ENCODE measurements at regions not wholly inside any gene's neighbourhood (a gene's known extent, or its start where the extent isn't known, plus 50 kb on each side); places are given as distances from the start of the nearest gene placed in this dataset.

DNA sequence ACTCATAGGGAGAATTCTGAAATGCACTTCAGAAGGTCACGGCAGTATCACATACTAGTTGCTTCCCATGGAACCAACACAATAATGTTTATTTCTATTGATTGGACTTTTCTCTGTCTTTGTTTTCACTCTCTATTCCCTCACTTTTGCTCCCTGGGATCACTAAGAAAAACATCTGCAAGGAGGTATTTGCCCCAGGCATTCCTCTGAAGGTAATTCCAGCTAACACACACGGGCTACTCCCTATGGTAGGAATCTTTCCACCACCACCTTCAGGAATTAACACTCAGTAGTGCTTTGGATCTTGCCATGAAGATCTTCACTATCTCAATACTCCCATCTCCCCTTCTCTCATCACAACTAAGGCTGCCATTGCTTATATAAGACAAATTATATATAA lies 353.3 kb downstream of the DSC3 start:
- H3K4me1 ChIP-seq = no peaks in the 10 kb centered on the region
- DNase-seq (no peak), ATAC-seq (no peak)
- H3K9me3 ChIP-seq = no peaks in the 10 kb centered on the region
- no peak overlapping the region for H3K27ac ChIP-seq
- TF ChIP-seq POLR2A (IDR thresholded peaks at IDR 0.05) = no peak
- TF ChIP-seq, protein P1, sequence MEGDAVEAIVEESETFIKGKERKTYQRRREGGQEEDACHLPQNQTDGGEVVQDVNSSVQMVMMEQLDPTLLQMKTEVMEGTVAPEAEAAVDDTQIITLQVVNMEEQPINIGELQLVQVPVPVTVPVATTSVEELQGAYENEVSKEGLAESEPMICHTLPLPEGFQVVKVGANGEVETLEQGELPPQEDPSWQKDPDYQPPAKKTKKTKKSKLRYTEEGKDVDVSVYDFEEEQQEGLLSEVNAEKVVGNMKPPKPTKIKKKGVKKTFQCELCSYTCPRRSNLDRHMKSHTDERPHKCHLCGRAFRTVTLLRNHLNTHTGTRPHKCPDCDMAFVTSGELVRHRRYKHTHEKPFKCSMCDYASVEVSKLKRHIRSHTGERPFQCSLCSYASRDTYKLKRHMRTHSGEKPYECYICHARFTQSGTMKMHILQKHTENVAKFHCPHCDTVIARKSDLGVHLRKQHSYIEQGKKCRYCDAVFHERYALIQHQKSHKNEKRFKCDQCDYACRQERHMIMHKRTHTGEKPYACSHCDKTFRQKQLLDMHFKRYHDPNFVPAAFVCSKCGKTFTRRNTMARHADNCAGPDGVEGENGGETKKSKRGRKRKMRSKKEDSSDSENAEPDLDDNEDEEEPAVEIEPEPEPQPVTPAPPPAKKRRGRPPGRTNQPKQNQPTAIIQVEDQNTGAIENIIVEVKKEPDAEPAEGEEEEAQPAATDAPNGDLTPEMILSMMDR (IDR thresholded peaks at IDR 0.05) = no peak
- intact Hi-C loops (cut with DNase I) = no loop called here
- no peaks in the 10 kb centered on the region for H3K36me3 ChIP-seq
- WGBS, 4 donors = 78 to 89% (median 84%) methylated on average over 2 of the region's 2 CpGs
- no peaks in the 10 kb centered on the region for H3K27me3 ChIP-seq
- H3K4me3 ChIP-seq = no peak overlapping the region

DNA sequence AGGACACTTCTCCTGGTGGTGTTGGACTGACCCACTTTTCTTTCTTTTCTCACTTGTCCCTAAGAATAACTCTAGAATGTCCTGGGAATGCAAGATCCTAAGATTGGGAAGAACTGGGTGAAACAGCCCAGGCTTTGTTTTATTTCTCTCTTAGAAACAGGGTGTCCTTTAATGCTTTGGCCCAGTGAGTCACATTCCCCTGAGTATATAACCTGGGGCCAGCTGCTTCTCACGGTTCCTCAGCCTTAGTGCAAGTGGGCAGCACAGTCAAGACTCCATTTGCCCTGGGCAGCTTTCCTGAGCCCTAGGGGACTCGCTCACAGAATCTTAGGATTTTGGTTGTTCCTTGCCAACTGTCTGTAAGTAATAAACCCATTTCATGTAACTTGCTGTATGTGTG lies 355.0 kb downstream of the DSC3 start:
- TF ChIP-seq POLR2A (IDR thresholded peaks at IDR 0.05) = no peak
- TF ChIP-seq, protein P1 (IDR thresholded peaks at IDR 0.05) = no peak
- intact Hi-C loops (cut with DNase I) = no loop called here
- H3K36me3 ChIP-seq = no peaks in the 10 kb centered on the region
- H3K4me3 ChIP-seq = no peak overlapping the region
- H3K27me3 ChIP-seq = no peaks in the 10 kb centered on the region
- 77 to 90% (median 79%) methylated on average over 2 of the region's 2 CpGs for WGBS, 4 donors
- ATAC-seq = no peak
- H3K4me1 ChIP-seq = no peaks in the 10 kb centered on the region
- DNase-seq = no peak
- no peak overlapping the region for H3K27ac ChIP-seq
- H3K9me3 ChIP-seq = no peaks in the 10 kb centered on the region

DNA sequence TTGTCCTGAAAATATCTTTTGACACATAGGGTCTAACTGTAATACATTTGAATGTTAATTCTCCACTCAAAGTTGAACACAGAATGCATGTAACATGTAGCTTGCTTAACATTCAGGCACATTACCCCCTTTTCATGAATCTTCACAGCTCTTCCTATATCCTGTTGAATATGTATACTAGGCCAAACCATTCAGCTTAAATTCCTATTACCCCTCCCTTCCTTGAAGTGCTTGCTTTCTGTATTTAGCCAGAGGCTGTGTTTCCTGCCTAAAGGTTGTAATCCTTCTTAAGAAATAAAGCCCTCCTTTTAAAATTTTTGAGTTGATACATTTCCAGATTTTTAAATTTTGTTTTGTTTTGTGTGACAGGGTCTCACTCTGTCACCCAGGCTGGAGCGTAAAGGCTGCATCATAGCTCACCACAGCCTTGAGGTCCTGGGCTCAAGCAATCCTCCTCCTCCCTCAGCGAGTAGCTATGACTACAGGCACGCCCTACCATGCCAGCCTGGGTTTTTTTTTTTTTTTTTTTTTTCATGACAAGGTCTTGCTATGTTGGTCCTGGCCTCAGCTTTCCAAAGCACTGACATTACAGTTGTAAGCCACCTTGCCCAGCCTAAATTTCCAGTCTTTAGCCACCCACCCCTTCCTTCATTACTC lies 357.6 kb downstream of the DSC3 start:
- Histone ChIP-seq H3K4me3 (no peak overlapping the region), H3K4me1 (no peaks in the 10 kb centered on the region), H3K27ac (no peak overlapping the region), H3K27me3 (no peaks in the 10 kb centered on the region), H3K36me3 (no peaks in the 10 kb centered on the region), H3K9me3 (no peaks in the 10 kb centered on the region)
- ATAC-seq = no peak
- intact Hi-C loops (cut with DNase I) = no loop called here
- 55 to 63% (median 61%) methylated on average over 3 of the region's 3 CpGs for WGBS, 4 donors
- TF ChIP-seq, protein P1 (IDR thresholded peaks at IDR 0.05) = no peak
- TF ChIP-seq POLR2A (IDR thresholded peaks at IDR 0.05) = no peak
- DNase-seq = no peak

DNA sequence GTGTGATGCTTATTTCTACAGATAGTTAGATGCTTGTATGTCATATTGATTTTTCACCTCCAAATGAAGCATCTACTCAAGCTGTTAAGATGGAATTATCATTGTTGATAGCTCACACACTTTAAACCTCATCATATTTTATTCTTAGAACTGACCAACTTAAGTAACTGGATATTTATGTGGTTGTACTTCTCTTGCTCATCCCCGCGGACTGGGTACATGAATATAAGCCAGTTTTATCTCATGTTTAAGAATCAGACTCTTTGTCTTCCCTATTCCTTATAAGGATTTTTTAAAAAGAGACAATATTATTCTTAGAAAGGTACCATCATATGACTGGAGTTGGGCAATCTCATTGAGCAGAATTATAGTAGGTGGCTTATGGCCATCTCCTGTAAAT lies 358.7 kb downstream of the DSC3 start:
- no peak for ATAC-seq
- no peaks in the 10 kb centered on the region for H3K4me1 ChIP-seq
- no peak overlapping the region for H3K27ac ChIP-seq
- H3K9me3 ChIP-seq = no peaks in the 10 kb centered on the region
- H3K27me3 ChIP-seq = no peaks in the 10 kb centered on the region
- WGBS, 4 donors = 60 to 73% (median 67%) methylated on average over 2 of the region's 2 CpGs
- TF ChIP-seq, protein P1 (IDR thresholded peaks at IDR 0.05) = no peak
- no peak for TF ChIP-seq POLR2A (IDR thresholded peaks at IDR 0.05)
- intact Hi-C loops (cut with DNase I) = no loop called here
- no peaks in the 10 kb centered on the region for H3K36me3 ChIP-seq
- H3K4me3 ChIP-seq = no peak overlapping the region
- DNase-seq = no peak

Data from heart left ventricle (tissue), 16 donors.